ENCODE measurements at regions not wholly inside any gene's neighbourhood (a gene's known extent, or its start where the extent isn't known, plus 50 kb on each side); places are given as distances from the start of the nearest gene placed in this dataset.

DNA sequence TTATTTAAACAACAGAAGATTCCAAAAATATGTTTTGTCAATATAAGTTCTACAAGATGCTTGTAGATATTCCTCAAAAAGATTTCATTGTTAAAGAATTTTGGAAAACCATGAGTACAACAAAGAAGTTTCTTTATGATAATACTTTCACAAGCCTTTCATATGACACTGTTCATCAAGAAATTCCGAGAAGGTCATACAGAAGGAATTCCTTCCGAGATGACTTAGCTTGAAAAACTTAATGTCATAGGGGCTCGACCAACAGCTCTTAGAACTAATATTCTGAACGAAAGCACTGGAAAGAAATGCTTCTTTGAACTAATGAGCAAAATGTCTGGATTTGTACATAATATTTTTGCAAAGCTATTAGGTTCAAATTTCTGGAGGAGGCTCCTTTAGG, 403.4 kb downstream of the KLF5 start:
- BruUV-seq (replicated peaks): no TSS peak
- Histone ChIP-seq H3K9ac (ENCODE audit: low read length) (no peak overlapping the region), H3K9me3 (ENCODE audit: control insufficient read depth in 1 of 2, insufficient read depth in 1 of 2, low read depth in 1 of 2, low read length in 2 of 2) (no peaks in the 10 kb centered on the region), H2AFZ (ENCODE audit: low read depth, low read length, poor library complexity, severe bottlenecking) (no peak overlapping the region), H3K4me1 (ENCODE audit: control insufficient read depth in 1 of 2, insufficient read depth in 2 of 2, low read length in 2 of 2) (peaks cover 9 to 22% of the 10 kb centered on the region in 2 experiments), H4K20me1 (ENCODE audit: insufficient read depth) (no peaks in the 10 kb centered on the region), H3K27me3 (ENCODE audit: insufficient read depth, low read length) (no peaks in the 10 kb centered on the region), H3K4me3 (replicated peaks in 1 of 2; ENCODE audit: low read depth in 1 of 2, low read length in 2 of 2) (no peak overlapping the region), H3K4me2 (ENCODE audit: low read length) (no peak overlapping the region), H3K36me3 (ENCODE audit: control insufficient read depth in 1 of 2, insufficient read depth in 2 of 2, low read length in 2 of 2) (no peaks in the 10 kb centered on the region), H3K79me2 (ENCODE audit: insufficient read depth, low read length) (no peaks in the 10 kb centered on the region), H3K27ac (ENCODE audit: low read depth, low read length) (no peak overlapping the region), H3K9me2 (ENCODE audit: insufficient read depth) (no peaks in the 10 kb centered on the region)
- no peak for ATAC-seq
- CTCF ChIA-PET: no interaction called here
- DNase-seq (ENCODE audit: low read depth, low spot score): no peak
- TF ChIP-seq ZFX (IDR thresholded peaks at IDR 0.05): no peak
- TF ChIP-seq JUND (IDR thresholded peaks at IDR 0.05): no peak
- TF ChIP-seq TCF7L2 (IDR thresholded peaks at IDR 0.05; ENCODE audit: borderline replicate concordance, extremely low read depth, insufficient read depth, insufficient read length): no peak
- TF ChIP-seq, protein P1, sequence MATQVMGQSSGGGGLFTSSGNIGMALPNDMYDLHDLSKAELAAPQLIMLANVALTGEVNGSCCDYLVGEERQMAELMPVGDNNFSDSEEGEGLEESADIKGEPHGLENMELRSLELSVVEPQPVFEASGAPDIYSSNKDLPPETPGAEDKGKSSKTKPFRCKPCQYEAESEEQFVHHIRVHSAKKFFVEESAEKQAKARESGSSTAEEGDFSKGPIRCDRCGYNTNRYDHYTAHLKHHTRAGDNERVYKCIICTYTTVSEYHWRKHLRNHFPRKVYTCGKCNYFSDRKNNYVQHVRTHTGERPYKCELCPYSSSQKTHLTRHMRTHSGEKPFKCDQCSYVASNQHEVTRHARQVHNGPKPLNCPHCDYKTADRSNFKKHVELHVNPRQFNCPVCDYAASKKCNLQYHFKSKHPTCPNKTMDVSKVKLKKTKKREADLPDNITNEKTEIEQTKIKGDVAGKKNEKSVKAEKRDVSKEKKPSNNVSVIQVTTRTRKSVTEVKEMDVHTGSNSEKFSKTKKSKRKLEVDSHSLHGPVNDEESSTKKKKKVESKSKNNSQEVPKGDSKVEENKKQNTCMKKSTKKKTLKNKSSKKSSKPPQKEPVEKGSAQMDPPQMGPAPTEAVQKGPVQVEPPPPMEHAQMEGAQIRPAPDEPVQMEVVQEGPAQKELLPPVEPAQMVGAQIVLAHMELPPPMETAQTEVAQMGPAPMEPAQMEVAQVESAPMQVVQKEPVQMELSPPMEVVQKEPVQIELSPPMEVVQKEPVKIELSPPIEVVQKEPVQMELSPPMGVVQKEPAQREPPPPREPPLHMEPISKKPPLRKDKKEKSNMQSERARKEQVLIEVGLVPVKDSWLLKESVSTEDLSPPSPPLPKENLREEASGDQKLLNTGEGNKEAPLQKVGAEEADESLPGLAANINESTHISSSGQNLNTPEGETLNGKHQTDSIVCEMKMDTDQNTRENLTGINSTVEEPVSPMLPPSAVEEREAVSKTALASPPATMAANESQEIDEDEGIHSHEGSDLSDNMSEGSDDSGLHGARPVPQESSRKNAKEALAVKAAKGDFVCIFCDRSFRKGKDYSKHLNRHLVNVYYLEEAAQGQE (IDR thresholded peaks at IDR 0.05; ENCODE audit: low read depth): no peak
- no peak for TF ChIP-seq ELF1 (IDR thresholded peaks at IDR 0.05; ENCODE audit: borderline replicate concordance, low read depth)
- no peak for TF ChIP-seq ZNF274 (IDR thresholded peaks at IDR 0.05; ENCODE audit: low read depth, low read length)
- TF ChIP-seq, protein P2, sequence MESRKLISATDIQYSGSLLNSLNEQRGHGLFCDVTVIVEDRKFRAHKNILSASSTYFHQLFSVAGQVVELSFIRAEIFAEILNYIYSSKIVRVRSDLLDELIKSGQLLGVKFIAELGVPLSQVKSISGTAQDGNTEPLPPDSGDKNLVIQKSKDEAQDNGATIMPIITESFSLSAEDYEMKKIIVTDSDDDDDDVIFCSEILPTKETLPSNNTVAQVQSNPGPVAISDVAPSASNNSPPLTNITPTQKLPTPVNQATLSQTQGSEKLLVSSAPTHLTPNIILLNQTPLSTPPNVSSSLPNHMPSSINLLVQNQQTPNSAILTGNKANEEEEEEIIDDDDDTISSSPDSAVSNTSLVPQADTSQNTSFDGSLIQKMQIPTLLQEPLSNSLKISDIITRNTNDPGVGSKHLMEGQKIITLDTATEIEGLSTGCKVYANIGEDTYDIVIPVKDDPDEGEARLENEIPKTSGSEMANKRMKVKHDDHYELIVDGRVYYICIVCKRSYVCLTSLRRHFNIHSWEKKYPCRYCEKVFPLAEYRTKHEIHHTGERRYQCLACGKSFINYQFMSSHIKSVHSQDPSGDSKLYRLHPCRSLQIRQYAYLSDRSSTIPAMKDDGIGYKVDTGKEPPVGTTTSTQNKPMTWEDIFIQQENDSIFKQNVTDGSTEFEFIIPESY (IDR thresholded peaks at IDR 0.05; ENCODE audit: extremely low read depth, insufficient replicate concordance, low read length): no peak
- TF ChIP-seq YY1 (IDR thresholded peaks at IDR 0.05; ENCODE audit: extremely low read depth, insufficient replicate concordance, low read depth, low read length): no peak
- no peak for TF ChIP-seq SP1 (IDR thresholded peaks at IDR 0.05; ENCODE audit: low read depth)
- TF ChIP-seq, protein P3, sequence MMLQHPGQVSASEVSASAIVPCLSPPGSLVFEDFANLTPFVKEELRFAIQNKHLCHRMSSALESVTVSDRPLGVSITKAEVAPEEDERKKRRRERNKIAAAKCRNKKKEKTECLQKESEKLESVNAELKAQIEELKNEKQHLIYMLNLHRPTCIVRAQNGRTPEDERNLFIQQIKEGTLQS (IDR thresholded peaks at IDR 0.05): no peak
- intact Hi-C loops (cut with micrococcal nuclease): no loop called here
- RAD21 ChIA-PET (ENCODE audit: low non-redundant PET in 1 of 2, low total read pairs in 2 of 2, uncharacterized antibody in 2 of 2, unreplicated experiment in 2 of 2): no interaction called here
- POLR2A ChIA-PET: no interaction called here

Data from HCT116 (cell line).